Keratinocyte (primary cell): ENCODE measurements at regions not wholly inside any gene's neighbourhood (a gene's known extent, or its start where the extent isn't known, plus 50 kb on each side); places are given as distances from the start of the nearest gene placed in this dataset.

Experiments
- EZH2 ChIP-seq: IDR thresholded peaks from one replicate; pipeline ENCODE4 v1.6.1; 2012; ENCODE audit warnings: inconsistent platforms, mild to moderate bottlenecking, low read length, moderate library complexity
- TF ChIP-seq, protein P1 (sequence below), 3 experiments: IDR thresholded peaks in 1 of 3; conservative IDR thresholded peaks in 1 of 3; optimal IDR thresholded peaks in 1 of 3; 2 replicates in 2 of 3; 3 replicates in 1 of 3; pipeline versions ENCODE3 to v1.5.1; 2011; ENCODE audit warnings: low read length in 3 of 3, mild to moderate bottlenecking in 3 of 3, moderate library complexity in 2 of 3, control low read depth in 1 of 3, inconsistent platforms in 1 of 3; ENCODE audit not compliant: insufficient read depth in 2 of 3; ENCODE audit errors: extremely low read depth in 1 of 3

DNA sequence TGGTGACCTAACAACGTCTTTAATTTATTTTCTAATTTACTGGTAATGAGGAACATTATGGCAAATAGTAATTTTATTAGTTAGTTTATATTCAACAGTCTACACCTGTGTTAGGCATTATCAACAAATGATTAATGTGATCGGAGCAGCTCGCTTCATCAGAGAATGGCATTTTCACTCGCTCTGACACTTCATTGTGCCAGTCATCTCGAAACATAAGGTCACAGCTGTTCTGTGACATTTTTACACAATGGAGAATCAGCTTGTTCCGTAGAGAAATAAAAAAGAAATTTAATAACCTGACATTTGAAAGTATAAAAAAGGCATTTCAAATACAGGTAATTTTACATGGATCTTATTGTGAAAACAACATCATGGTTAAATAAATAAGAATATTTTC lies 858.4 kb downstream of the SLITRK6 start:
- no peak for TF ChIP-seq EZH2
- TF ChIP-seq, protein P1, sequence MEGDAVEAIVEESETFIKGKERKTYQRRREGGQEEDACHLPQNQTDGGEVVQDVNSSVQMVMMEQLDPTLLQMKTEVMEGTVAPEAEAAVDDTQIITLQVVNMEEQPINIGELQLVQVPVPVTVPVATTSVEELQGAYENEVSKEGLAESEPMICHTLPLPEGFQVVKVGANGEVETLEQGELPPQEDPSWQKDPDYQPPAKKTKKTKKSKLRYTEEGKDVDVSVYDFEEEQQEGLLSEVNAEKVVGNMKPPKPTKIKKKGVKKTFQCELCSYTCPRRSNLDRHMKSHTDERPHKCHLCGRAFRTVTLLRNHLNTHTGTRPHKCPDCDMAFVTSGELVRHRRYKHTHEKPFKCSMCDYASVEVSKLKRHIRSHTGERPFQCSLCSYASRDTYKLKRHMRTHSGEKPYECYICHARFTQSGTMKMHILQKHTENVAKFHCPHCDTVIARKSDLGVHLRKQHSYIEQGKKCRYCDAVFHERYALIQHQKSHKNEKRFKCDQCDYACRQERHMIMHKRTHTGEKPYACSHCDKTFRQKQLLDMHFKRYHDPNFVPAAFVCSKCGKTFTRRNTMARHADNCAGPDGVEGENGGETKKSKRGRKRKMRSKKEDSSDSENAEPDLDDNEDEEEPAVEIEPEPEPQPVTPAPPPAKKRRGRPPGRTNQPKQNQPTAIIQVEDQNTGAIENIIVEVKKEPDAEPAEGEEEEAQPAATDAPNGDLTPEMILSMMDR (optimal IDR thresholded peaks at IDR 0.05 in 1 of 3, IDR thresholded peaks at IDR 0.05 in 1 of 3, conservative IDR thresholded peaks at IDR 0.05 in 1 of 3; ENCODE audit: extremely low read depth in 1 of 3, insufficient read depth in 2 of 3, low read length in 3 of 3), result no peak
